ENCODE measurements at regions not wholly inside any gene's neighbourhood (a gene's known extent, or its start where the extent isn't known, plus 50 kb on each side); places are given as distances from the start of the nearest gene placed in this dataset.
A peak's percentile ranks its signal among the peaks of the same experiment; 100 is the strongest.
"Not testable (repeated sequence)": the region's sequence is repeated elsewhere in the genome, so short reads cannot be mapped to it uniquely, and the experiment has no call there.

DNA sequence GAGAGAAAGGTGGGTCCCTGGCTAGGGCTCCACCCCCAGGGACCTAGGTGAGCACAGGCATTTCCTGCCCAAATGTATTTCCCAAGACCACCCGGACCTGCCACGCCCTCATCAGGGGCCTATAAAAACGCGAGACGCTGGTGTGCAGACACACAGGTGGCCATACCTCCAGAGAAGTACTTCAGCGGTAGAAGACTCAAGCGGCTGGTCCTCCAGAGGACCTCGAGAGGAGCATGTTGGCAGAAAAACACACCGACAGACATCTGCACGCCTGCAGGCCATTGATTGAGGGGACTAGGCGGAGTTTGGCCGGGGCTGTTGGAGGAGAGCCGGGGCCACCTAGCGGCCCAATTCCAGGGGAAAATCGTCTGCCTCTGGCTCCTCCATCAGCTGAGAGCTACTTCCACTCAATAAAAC is 695.8 kb upstream of the MMS22L start:
- no peaks in the 10 kb centered on the region for H3K4me1 ChIP-seq
- H3K36me3 ChIP-seq = no peaks in the 10 kb centered on the region
- peak in 1 of 3 donors; percentile 41 for DNase-seq
- no peak overlapping the region for H3K27ac ChIP-seq
- H3K4me3 ChIP-seq = no peak overlapping the region
- no peaks in the 10 kb centered on the region for H3K9me3 ChIP-seq
- no peak for TF ChIP-seq POLR2A (IDR thresholded peaks at IDR 0.05)
- TF ChIP-seq, protein P1, sequence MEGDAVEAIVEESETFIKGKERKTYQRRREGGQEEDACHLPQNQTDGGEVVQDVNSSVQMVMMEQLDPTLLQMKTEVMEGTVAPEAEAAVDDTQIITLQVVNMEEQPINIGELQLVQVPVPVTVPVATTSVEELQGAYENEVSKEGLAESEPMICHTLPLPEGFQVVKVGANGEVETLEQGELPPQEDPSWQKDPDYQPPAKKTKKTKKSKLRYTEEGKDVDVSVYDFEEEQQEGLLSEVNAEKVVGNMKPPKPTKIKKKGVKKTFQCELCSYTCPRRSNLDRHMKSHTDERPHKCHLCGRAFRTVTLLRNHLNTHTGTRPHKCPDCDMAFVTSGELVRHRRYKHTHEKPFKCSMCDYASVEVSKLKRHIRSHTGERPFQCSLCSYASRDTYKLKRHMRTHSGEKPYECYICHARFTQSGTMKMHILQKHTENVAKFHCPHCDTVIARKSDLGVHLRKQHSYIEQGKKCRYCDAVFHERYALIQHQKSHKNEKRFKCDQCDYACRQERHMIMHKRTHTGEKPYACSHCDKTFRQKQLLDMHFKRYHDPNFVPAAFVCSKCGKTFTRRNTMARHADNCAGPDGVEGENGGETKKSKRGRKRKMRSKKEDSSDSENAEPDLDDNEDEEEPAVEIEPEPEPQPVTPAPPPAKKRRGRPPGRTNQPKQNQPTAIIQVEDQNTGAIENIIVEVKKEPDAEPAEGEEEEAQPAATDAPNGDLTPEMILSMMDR (IDR thresholded peaks at IDR 0.05) = no peak
- no peaks in the 10 kb centered on the region for H3K27me3 ChIP-seq

DNA sequence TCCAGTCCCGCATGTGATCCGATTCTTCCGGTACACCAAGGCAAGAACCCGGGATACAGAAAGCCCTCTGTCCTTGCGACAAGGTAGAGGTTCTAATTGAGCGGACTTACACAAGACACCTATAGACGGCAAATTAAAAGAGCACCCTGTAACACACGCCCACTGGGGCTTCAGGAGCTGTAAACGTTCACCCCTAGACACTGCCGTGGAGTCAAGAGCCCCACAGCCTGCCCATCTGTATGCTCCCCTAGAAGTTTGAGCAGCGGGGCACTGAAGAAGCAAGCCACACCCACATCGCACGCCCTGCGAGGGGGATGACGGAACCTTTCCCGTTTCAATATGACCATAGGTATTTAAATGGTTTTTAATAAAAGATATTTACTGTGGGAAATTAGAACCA is 696.3 kb upstream of the MMS22L start:
- DNase-seq, H3K27me3 ChIP-seq, H3K4me1 ChIP-seq, H3K27ac ChIP-seq, H3K9me3 ChIP-seq, H3K36me3 ChIP-seq, H3K4me3 ChIP-seq: not testable (repeated sequence)

DNA sequence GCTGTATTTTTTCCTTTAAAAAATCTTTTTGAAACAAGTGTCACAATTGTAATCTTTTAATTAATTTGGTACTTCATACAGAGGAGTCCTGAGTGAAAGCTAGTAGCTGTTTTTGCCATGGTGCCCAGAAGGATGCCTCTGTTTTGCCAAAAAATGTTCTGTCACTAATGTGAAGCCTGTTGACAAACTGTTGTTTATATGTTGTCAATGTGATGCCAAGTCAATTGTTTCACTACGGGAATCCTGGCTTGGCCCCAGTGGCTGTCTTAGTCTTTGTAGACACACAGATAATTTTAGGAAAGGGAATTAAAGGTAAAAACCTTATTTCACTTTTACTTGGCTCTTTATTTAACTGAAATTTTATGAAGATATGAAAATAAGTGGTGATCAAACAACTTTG is 706.4 kb upstream of the MMS22L start:
- TF ChIP-seq, protein P1 (IDR thresholded peaks at IDR 0.05) = no peak
- TF ChIP-seq POLR2A (IDR thresholded peaks at IDR 0.05) = no peak
- no peaks in the 10 kb centered on the region for H3K9me3 ChIP-seq
- DNase-seq = no peak
- no peak overlapping the region for H3K27ac ChIP-seq
- no peak overlapping the region for H3K4me3 ChIP-seq
- H3K36me3 ChIP-seq = no peaks in the 10 kb centered on the region
- no peaks in the 10 kb centered on the region for H3K4me1 ChIP-seq
- no peaks in the 10 kb centered on the region for H3K27me3 ChIP-seq

DNA sequence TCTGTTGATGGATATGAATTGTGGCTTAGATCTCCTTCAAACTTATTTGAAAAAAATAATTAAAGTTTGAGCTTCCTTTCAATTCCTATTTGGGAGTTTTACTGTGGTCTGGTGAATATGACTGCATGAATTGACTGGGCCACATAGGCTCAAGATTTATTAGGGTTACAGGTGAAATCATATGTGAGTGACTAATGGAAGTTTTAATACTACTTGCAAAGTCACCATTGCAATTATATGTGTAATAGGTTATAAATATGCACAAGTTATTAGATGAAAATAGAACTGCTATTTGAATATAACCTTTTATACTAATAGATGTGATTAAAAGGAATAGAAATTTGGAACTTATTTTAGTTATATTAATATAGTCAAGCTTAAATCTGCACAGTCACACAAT is 712.1 kb upstream of the MMS22L start:
- no peak for DNase-seq
- TF ChIP-seq, protein P1 (IDR thresholded peaks at IDR 0.05) = no peak
- no peak for TF ChIP-seq POLR2A (IDR thresholded peaks at IDR 0.05)
- no peak overlapping the region for H3K4me3 ChIP-seq
- H3K27me3 ChIP-seq = no peaks in the 10 kb centered on the region
- H3K4me1 ChIP-seq = no peaks in the 10 kb centered on the region
- H3K9me3 ChIP-seq = no peaks in the 10 kb centered on the region
- no peak overlapping the region for H3K27ac ChIP-seq
- H3K36me3 ChIP-seq = no peaks in the 10 kb centered on the region

DNA sequence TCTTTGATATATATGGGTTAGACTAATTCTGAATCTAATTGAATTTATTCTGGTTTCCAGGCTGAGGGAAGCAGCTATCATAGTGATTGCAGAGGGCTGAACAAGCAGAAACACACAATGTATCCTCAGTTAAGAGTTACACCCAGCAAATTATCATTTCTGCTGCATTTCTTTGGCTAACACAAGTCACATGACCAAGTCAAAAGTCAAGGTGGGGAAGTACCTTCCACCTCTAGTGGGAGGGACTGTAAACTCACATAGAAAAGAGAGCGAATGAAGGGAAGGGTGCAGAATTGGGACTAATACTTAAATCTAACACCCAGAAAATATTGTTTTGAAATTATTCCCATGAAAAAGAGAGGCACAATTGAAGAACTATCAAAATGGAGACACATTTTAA is 719.7 kb upstream of the MMS22L start:
- H3K4me3 ChIP-seq = no peak overlapping the region
- H3K27ac ChIP-seq = no peak overlapping the region
- no peaks in the 10 kb centered on the region for H3K36me3 ChIP-seq
- no peaks in the 10 kb centered on the region for H3K9me3 ChIP-seq
- no peaks in the 10 kb centered on the region for H3K4me1 ChIP-seq
- no peaks in the 10 kb centered on the region for H3K27me3 ChIP-seq
- TF ChIP-seq, protein P1 (IDR thresholded peaks at IDR 0.05) = no peak
- no peak for TF ChIP-seq POLR2A (IDR thresholded peaks at IDR 0.05)
- no peak for DNase-seq

DNA sequence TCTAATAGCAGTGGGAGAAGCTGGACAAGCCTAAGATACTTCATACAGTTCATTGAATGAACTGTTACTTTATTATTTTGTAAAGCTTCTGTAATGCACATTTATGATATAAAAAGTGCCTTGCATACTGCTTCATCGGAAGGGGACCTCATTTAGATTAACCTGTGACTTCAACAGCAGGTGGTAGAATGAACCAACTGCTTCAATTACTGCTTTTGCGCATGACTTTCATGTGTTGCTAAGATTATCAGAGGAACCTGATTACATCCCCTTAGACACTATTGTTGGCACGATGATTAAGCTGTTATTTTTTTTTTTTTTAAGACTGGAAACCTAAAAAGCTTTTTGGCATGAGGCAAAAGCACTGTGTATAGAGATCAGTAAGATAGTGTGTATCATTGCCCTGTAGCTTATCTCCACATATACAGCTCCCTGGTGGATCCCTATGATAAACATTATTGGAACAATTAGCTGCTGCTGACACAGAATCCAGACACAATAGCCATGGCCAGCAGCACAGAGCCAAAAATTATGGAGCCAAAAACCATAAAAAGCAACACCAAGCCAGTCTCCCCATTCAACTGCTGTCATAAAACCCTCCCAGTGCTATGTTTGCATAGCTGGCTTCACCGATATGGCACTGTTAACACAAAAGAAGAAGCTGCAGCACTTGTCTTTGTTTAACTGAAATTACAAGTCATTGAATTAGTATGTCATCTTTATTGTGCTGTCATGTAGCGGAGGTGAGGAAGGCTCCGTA is 731.6 kb upstream of the MMS22L start:
- TF ChIP-seq, protein P1 (IDR thresholded peaks at IDR 0.05) = no peak
- TF ChIP-seq POLR2A (IDR thresholded peaks at IDR 0.05) = no peak
- Histone ChIP-seq H3K9me3 (no peaks in the 10 kb centered on the region), H3K27ac (no peak overlapping the region), H3K4me3 (no peak overlapping the region), H3K4me1 (no peaks in the 10 kb centered on the region), H3K27me3 (no peaks in the 10 kb centered on the region), H3K36me3 (no peaks in the 10 kb centered on the region)
- DNase-seq = no peak
